Adrenal gland (tissue), 9 donors: ENCODE measurements at regions not wholly inside any gene's neighbourhood (a gene's known extent, or its start where the extent isn't known, plus 50 kb on each side); places are given as distances from the start of the nearest gene placed in this dataset.

ENCODE experiments used
- DNase-seq, 7 donors: peaks; one replicate each; pipeline ENCODE4 v3.0.0-alpha.2; 2019 to 2020
- H3K27ac ChIP-seq, 5 donors: fragments of 200-600 bp; sonication (generic) in 4 of 5; 1 replicate in 3 of 5; 2 replicates in 2 of 5; pipeline versions ENCODE4 v1.5.1 to v1.8.0; 2016 to 2020; ENCODE audit warnings: mild to moderate bottlenecking in 1 of 5
- H3K27me3 ChIP-seq: fragments of 200-600 bp; 2 replicates; pipeline ENCODE4 v1.8.0; 2021
- H3K36me3 ChIP-seq, 2 donors: fragments of 200-600 bp; replicated peaks in 1 of 2; 1 replicate in 1 of 2; 2 replicates in 1 of 2; pipeline versions ENCODE4 v1.5.1 to v1.8.0; 2018 to 2022
- H3K4me1 ChIP-seq, 2 donors: fragments of 200-600 bp; replicated peaks in 1 of 2; 1 replicate in 1 of 2; 2 replicates in 1 of 2; pipeline versions ENCODE4 v1.5.1 to v1.8.0; 2018 to 2021
- H3K4me3 ChIP-seq, 4 donors: fragments of 200-600 bp; sonication (generic) in 3 of 4; one replicate each; pipeline ENCODE4 v1.5.1; 2016 to 2018
- H3K9me3 ChIP-seq, 3 donors: fragments of 200-600 bp; sonication (generic) in 1 of 3; replicated peaks in 1 of 3; 1 replicate in 2 of 3; 2 replicates in 1 of 3; pipeline versions ENCODE4 v1.5.1 to v1.8.0; 2016 to 2021
- CTCF ChIP-seq, 6 experiments: fragments of 450-650 bp in 4 of 6; fragments of 200-600 bp in 2 of 6; sonication (generic) in 1 of 6; IDR thresholded peaks; 1 replicate in 5 of 6; 2 replicates in 1 of 6; pipeline versions ENCODE4 v1.5.1 to v1.8.0; 2016 to 2021; ENCODE audit warnings: antibody characterized with exemption in 6 of 6, mild to moderate bottlenecking in 2 of 6, moderate library complexity in 1 of 6
- POLR2A ChIP-seq, 2 donors: fragments of 450-650 bp; IDR thresholded peaks; one replicate each; pipeline ENCODE4 v1.6.1; 2017; ENCODE audit warnings: antibody characterized with exemption in 2 of 2, mild to moderate bottlenecking in 2 of 2, moderate library complexity in 1 of 2
- WGBS, 4 donors: extraction: QIAGEN DNeasy Blood & Tissue Kit in 2 of 4; methylation state at CpG; one replicate each; pipeline versions ENCODE4 v1.1.5 to v1.1.7; 2013 to 2017; 5-methylcytosine and 5-hydroxymethylcytosine counted together
- intact Hi-C, 2 donors: fragments of 100-400 bp; cut with DNase I; formaldehyde crosslinking; loops; one replicate each; pipeline versions ENCODE4 v1.14.1 to v1.15.0; 2022 to 2023
- microRNA-seq, 3 donors: library from miRNA; unstranded; fragments of <30 nt; microRNA quantifications; one replicate each; pipeline ENCODE4, GENCODE V29; 2017 to 2020
- small RNA-seq, 2 donors: library from RNA; depleted of rRNA; stranded (forward); fragments of <200 nt; gene quantifications; one replicate each; pipeline ENCODE3, GENCODE V24; 2016
- donor health status: healthy with polysubstance abuse.
- donor health status: Bipolar disorder and iron deficiency.
- donor health status: DM: yes; HTN: yes; CAD: no.
- donor health status: DM: no; HTN: no; CAD: no.
- donor health status: DM: no; HTN: no; CAD: no.

GRCh38 chr13:60629158-60629557 is 232.1 kb downstream of the TDRD3 start:
- no peaks in the 10 kb centered on the region for H3K36me3 ChIP-seq
- no peak for DNase-seq
- no peaks in the 10 kb centered on the region for H3K27me3 ChIP-seq
- WGBS, 4 donors, result 56 to 71% (median 58%) methylated on average over 5 of the region's 5 CpGs
- no peak for TF ChIP-seq POLR2A (IDR thresholded peaks at IDR 0.05)
- H3K27ac ChIP-seq, result no peak overlapping the region
- intact Hi-C loops, result no loop called here
- no peaks in the 10 kb centered on the region for H3K9me3 ChIP-seq
- H3K4me3 ChIP-seq, result no peak overlapping the region
- H3K4me1 ChIP-seq, result no peaks in the 10 kb centered on the region

GRCh38 chr13:60627071-60627686 is 230.2 kb downstream of the TDRD3 start:
- peak in 4 of 7 donors; percentile 9 to 58 (median 16) for DNase-seq
- TF ChIP-seq CTCF (IDR thresholded peaks at IDR 0.05) (peak in 5 of 6 experiments; percentile 5 to 50 (median 33)), POLR2A (IDR thresholded peaks at IDR 0.05) (no peak)
- H3K27me3 ChIP-seq, result no peaks in the 10 kb centered on the region
- H3K27ac ChIP-seq, result no peak overlapping the region
- no peaks in the 10 kb centered on the region for H3K4me1 ChIP-seq
- H3K4me3 ChIP-seq, result no peak overlapping the region
- intact Hi-C loops, result no loop called here
- 46 to 56% (median 49%) methylated on average over 8 of the region's 8 CpGs for WGBS, 4 donors
- no peaks in the 10 kb centered on the region for H3K9me3 ChIP-seq
- H3K36me3 ChIP-seq, result no peaks in the 10 kb centered on the region

Small RNA genes in the stretch of these regions (microRNA-seq; reads per million reads assigned to microRNA genes)
- 0 reads per million in 3 donors for gene MIR3169

Small RNA genes in the stretch of these regions (small RNA-seq; reads per million reads assigned to genes)
- gene MIR3169 (0 reads per million in 2 donors), gene RNY3P5 (0 reads per million in 2 donors)
